Bronchial epithelial cell (primary cell): ENCODE measurements at regions not wholly inside any gene's neighbourhood (a gene's known extent, or its start where the extent isn't known, plus 50 kb on each side); places are given as distances from the start of the nearest gene placed in this dataset.

Experiments used
- DNase-seq: peaks from one replicate; pipeline ENCODE4 v3.0.0-alpha.2; 2010; ENCODE audit warnings: low read depth
- FAIRE-seq: peaks from 2 replicates; lab custom pipeline; 2011; peaks lifted over from hg19 to GRCh38; lab: Jason Lieb, UNC
- H3K27me3 ChIP-seq: 2 replicates; pipeline ENCODE4 v1.5.1; 2011; ENCODE audit warnings: low read length; ENCODE audit not compliant: control insufficient read depth, insufficient read depth
- H3K36me3 ChIP-seq: 2 replicates; pipeline ENCODE4 v1.5.1; 2011; ENCODE audit warnings: low read length; ENCODE audit not compliant: control insufficient read depth, insufficient read depth
- H3K4me3 ChIP-seq: 2 replicates; pipeline ENCODE4 v1.5.1; 2011; ENCODE audit warnings: mild to moderate bottlenecking, low read depth, low read length, control low read depth
- CTCF ChIP-seq: IDR thresholded peaks from 2 replicates; pipeline ENCODE4 v1.5.1; 2011; ENCODE audit warnings: mild to moderate bottlenecking, moderate library complexity, low read length, control low read depth, inconsistent platforms; ENCODE audit not compliant: insufficient read depth, severe bottlenecking

DNA sequence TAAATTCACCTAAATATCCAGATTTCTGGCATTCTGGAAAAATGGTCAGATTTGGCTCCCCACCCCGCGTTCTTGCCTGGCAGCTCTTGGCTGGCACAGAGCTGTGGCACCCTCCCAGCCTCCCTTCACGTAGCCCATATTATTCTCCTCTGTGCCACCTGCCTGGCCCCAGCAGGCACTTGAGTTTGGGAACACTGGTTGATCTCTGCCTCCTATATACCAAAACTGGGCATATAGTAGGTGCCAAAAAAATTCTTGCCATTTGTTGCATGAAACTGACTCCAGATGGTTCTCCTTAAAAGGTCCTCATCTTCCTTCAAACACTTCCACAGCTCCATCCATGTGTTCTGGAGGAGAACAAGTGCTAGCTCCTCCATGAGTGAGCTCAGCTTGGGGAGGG lies 167.0 kb downstream of the RPS24 start:
- DNase-seq: no peak
- H3K4me3 ChIP-seq: no peak overlapping the region
- no peak for FAIRE-seq
- no peaks in the 10 kb centered on the region for H3K36me3 ChIP-seq
- TF ChIP-seq CTCF: no peak
- H3K27me3 ChIP-seq: peaks cover 9% of the 10 kb centered on the region

DNA sequence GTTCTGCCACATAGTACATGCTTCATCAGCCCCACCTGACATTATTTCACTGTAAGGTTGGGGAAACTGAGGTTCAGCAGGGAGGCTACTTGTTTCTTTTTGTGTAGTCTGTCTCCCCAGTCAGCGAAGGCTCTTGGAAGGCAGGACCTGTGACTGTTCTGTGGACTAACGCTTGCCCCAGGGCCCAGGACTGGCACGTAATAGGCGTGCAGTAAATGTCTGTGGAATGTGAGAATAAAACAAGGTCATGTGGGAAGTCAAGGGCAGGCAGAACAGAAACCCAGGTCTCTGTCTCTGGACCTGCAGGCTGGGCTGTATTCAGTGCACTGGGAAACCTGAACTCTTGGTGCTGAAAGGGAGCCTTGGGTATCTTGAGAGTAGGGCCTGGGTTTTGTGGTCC lies 168.7 kb downstream of the RPS24 start:
- no peak for DNase-seq
- no peak for TF ChIP-seq CTCF
- FAIRE-seq: no peak
- peaks cover 12% of the 10 kb centered on the region for H3K27me3 ChIP-seq
- no peaks in the 10 kb centered on the region for H3K36me3 ChIP-seq
- no peak overlapping the region for H3K4me3 ChIP-seq

DNA sequence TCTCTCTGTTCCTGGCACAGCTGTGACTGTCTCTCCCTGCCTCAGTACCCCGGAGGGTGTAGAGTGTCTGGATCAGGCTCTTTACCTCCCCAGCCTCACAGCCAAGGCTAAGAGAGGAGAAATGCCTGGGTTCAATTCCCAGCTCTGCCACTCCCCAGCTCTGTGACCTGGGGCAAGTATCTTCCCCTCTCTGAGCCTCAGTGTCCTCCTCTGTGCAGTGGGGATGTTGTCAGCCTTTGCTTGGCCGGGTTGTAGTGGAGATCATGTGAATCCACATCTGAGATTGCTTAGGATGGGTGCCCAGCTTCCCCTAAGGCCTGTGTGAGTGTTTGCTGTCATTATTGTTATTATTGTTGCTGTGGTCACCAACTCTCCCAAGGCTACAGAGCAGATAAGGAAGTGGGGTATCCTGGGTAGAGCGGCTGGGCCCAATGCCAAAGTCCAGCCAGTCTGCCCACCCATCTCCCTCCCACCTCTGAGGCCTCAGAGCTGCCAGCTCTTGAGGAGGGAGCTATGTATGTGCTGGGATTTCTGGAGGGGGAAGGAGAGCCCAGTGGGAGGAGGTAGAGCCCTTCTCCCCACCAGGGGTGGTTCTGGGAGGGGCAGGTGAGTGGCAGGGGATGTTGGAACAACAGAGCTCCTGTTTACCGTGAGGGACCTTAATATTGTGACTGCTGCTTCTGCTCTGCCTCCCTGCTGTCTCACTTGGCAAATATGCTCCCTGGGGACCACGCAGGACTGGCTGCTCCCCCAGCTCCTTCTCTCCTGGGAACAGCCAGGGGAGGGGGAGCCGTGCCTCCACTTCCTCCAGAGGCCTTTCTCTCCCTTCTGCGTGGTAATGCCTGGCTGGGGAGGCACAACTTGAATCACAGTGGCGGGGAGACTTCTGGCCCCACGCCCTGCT lies 170.5 kb downstream of the RPS24 start:
- Histone ChIP-seq H3K4me3 (no peak overlapping the region), H3K27me3 (peaks cover 14% of the 10 kb centered on the region), H3K36me3 (no peaks in the 10 kb centered on the region)
- no peak for TF ChIP-seq CTCF
- DNase-seq (no peak), FAIRE-seq (no peak)

DNA sequence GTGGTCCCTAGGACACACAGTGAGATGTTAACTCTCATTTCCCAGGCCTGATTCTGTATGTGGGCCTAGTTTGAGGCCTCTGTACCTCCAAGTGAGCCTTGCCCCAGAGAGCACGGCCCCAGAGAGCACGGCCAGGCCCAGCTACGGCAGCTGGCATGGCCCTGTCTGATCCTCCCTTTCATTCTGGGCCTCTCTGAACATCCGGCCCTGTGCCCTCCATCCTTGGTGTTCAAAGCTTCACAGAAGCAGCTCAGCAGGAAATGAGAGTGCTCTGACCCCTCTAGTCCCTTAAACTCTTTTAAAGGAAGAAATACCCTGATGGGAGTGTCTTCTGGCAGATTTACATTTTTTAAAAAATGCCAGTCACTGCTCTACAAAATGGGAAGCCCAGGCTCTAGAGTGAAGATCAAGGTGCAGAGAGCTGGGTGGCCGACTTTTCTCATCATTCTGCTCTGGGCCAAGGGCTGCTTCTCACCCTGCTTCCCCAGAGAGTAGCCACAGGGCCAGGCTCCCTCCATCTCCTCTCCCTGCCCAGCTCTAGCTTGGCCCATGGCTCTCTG lies 171.9 kb downstream of the RPS24 start:
- H3K4me3 ChIP-seq: no peak overlapping the region
- no peak for FAIRE-seq
- H3K36me3 ChIP-seq: no peaks in the 10 kb centered on the region
- peaks cover 15% of the 10 kb centered on the region for H3K27me3 ChIP-seq
- DNase-seq: no peak
- TF ChIP-seq CTCF: no peak

- no peak for TF ChIP-seq CTCF
- peaks cover 12% of the 10 kb centered on the region for H3K27me3 ChIP-seq
- no peak overlapping the region for H3K4me3 ChIP-seq
- DNase-seq (no peak), FAIRE-seq (no peak)
- H3K36me3 ChIP-seq: no peaks in the 10 kb centered on the region
These were observed 173.6 kb downstream of the RPS24 start for GRCh38 chr10:78207216-78207615.
